ENCODE measurements at regions not wholly inside any gene's neighbourhood (a gene's known extent, or its start where the extent isn't known, plus 50 kb on each side); places are given as distances from the start of the nearest gene placed in this dataset.

DNA sequence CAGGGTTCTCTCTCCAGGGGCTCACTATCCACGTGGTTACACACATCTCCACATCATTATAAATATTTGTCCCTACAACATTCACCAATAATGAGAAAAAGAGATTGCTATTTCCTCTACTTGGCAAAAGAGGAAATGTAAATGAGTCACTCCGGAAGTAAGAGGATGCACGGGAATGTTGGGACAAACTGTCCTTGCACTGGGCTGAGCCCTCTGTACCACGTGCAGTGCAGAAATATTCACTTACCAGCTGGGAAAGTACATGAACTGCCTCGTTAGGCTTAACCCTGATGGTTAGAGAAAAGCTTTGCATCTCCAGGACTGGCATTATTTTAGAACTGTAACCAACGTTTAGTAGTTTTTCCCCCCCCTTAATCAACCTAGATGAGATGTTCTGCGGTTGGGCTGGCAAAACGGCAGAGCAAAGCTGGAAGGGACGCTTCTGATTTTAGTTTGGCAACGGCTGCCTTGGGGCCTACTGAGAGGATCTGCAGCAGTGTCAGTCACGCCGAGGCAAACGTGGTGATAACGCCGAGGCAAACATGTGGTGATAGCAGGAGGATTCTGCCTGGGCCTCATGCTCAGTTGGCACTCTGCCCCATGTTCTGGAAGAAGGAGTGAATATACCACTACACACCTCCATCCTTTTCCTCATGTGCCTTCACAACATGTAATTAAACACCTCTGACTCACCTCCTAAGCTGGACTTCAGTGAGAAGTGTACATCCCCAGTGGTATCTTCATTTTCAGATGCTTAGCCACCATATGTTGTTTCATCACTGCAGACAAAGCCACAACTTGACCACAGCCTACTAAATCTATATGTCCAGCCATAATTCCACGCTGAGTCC lies 661.4 kb upstream of the KLF4 start:
- Histone ChIP-seq H3K9me3 (no peaks in the 10 kb centered on the region), H3K4me3 (no peak overlapping the region), H3K27ac (peak overlapping the region in 1 of 3 donors; percentile 55), H3K4me1 (no peaks in the 10 kb centered on the region), H3K36me3 (no peaks in the 10 kb centered on the region), H3K27me3 (no peaks in the 10 kb centered on the region)
- TF ChIP-seq, protein P1, sequence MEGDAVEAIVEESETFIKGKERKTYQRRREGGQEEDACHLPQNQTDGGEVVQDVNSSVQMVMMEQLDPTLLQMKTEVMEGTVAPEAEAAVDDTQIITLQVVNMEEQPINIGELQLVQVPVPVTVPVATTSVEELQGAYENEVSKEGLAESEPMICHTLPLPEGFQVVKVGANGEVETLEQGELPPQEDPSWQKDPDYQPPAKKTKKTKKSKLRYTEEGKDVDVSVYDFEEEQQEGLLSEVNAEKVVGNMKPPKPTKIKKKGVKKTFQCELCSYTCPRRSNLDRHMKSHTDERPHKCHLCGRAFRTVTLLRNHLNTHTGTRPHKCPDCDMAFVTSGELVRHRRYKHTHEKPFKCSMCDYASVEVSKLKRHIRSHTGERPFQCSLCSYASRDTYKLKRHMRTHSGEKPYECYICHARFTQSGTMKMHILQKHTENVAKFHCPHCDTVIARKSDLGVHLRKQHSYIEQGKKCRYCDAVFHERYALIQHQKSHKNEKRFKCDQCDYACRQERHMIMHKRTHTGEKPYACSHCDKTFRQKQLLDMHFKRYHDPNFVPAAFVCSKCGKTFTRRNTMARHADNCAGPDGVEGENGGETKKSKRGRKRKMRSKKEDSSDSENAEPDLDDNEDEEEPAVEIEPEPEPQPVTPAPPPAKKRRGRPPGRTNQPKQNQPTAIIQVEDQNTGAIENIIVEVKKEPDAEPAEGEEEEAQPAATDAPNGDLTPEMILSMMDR (IDR thresholded peaks at IDR 0.05) = no peak
- TF ChIP-seq POLR2A (IDR thresholded peaks at IDR 0.05) = no peak
- ATAC-seq (peak; percentile 71 to 94 (median 74)), DNase-seq (no peak)
- WGBS (ENCODE audit: insufficient coverage, low coverage, low lambda C conversion rate, missing lambda C conversion rate) = 39% methylated on average over 14 of the region's 16 CpGs
- intact Hi-C loops (cut with DNase I) = no loop called here

DNA sequence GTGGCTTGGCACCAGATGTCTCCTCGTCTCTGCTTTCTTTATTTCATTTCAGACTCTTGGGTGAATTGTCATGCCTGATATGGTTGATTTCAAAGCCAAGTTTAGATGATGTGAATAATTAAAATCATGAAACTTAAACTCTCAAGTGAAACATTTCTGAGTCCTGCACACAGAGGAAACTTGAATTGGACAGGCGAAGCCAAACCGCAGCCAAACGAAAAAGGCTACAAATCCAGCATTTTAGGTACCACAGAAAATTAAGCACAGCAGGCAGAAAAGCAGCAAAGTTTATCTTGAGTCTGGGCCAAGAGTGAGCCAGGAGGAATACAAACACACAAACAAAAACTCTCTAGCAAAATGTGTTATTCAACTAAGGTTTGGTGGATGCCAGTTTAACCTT lies 659.8 kb upstream of the KLF4 start:
- 61% methylated on average over 4 of the region's 4 CpGs for WGBS (ENCODE audit: insufficient coverage, low coverage, low lambda C conversion rate, missing lambda C conversion rate)
- Histone ChIP-seq H3K9me3 (no peaks in the 10 kb centered on the region), H3K27ac (no peak overlapping the region), H3K4me3 (no peak overlapping the region), H3K36me3 (no peaks in the 10 kb centered on the region), H3K4me1 (no peaks in the 10 kb centered on the region), H3K27me3 (no peaks in the 10 kb centered on the region)
- no peak for ATAC-seq
- intact Hi-C loops (cut with DNase I) = no loop called here
- TF ChIP-seq, protein P1 (IDR thresholded peaks at IDR 0.05) = no peak
- no peak for TF ChIP-seq POLR2A (IDR thresholded peaks at IDR 0.05)
- DNase-seq = no peak

DNA sequence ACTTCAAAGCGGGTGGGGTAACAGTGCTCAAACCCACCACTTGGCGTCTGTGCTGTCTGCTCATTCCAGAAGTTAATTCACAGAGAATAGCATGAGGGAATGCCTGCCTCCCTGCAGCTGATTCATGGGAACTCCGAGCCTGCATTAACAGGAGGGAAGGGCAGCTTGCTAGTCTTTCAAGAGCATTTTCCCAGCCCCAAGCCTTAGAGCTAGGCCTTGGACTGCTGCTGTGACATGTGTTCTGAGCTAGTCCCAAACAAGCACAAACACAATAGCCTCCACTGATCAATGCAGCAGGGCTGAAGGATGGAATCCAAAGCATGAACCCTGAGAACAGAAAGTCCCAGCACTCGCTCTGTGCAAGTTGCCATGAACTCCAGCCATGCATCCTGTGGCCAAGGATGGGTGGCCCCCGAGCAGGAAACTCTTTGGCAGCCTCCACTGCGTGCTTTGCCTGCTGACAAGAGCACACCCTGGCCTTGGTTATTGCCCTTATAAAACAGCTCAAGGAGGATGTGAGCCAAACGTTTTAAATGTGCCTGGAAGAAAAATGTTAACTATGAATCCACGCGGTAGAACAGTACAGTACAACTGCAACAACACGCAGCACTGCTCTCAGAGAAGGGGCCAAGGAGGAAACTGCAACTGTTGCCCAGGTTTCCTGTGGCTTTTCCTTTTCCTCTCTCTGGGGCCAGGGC lies 653.1 kb upstream of the KLF4 start:
- no peaks in the 10 kb centered on the region for H3K9me3 ChIP-seq
- H3K4me3 ChIP-seq = no peak overlapping the region
- 20% methylated on average over 6 of the region's 10 CpGs for WGBS (ENCODE audit: insufficient coverage, low coverage, low lambda C conversion rate, missing lambda C conversion rate)
- H3K27ac ChIP-seq = peak overlapping the region in 1 of 3 donors; percentile 53
- H3K36me3 ChIP-seq = no peaks in the 10 kb centered on the region
- DNase-seq (peak in 2 of 3 donors; percentile 30 to 60), ATAC-seq (peak; percentile 79 to 91 (median 82))
- H3K27me3 ChIP-seq = no peaks in the 10 kb centered on the region
- intact Hi-C loops (cut with DNase I) = no loop called here
- TF ChIP-seq POLR2A (IDR thresholded peaks at IDR 0.05) = no peak
- TF ChIP-seq, protein P1 (IDR thresholded peaks at IDR 0.05) = no peak
- no peaks in the 10 kb centered on the region for H3K4me1 ChIP-seq

DNA sequence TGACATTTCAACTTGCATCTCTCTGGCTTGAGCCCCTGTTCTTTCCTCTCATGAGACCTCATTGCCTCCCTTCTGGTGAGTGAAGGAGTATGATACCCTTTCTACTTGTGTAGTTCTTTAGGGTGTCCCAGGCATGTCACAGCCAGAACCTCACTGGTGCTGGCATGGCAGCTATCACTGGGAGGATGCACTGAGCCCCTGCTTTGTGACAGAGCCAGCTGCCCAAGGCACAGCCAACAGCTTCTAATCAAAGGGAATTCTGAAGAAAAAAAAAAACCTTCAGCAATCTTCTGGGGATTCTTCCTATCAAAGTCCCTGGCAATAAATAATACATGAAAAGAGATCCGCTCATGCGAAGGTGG lies 652.6 kb upstream of the KLF4 start:
- no peak for TF ChIP-seq POLR2A (IDR thresholded peaks at IDR 0.05)
- TF ChIP-seq, protein P1 (IDR thresholded peaks at IDR 0.05) = no peak
- Histone ChIP-seq H3K27me3 (no peaks in the 10 kb centered on the region), H3K4me3 (no peak overlapping the region), H3K36me3 (no peaks in the 10 kb centered on the region), H3K4me1 (no peaks in the 10 kb centered on the region), H3K9me3 (no peaks in the 10 kb centered on the region), H3K27ac (peak overlapping the region in 1 of 3 donors; percentile 53)
- ATAC-seq (no peak), DNase-seq (no peak)
- intact Hi-C loops (cut with DNase I) = no loop called here
- no CpG with 5 or more reads among the region's 2 CpGs for WGBS (ENCODE audit: insufficient coverage, low coverage, low lambda C conversion rate, missing lambda C conversion rate)

Data from right lobe of liver (tissue), 6 donors.